Endodermal cell (in vitro differentiated cells): ENCODE measurements at regions not wholly inside any gene's neighbourhood (a gene's known extent, or its start where the extent isn't known, plus 50 kb on each side); places are given as distances from the start of the nearest gene placed in this dataset.

Experiments
- DNase-seq: peaks from one replicate; pipeline ENCODE4 v3.0.0-alpha.2; 2017
- H3K27ac ChIP-seq: 2 replicates; pipeline ENCODE4 v1.5.1; 2013; ENCODE audit warnings: mild to moderate bottlenecking, low read depth, low read length, moderate library complexity
- H3K27me3 ChIP-seq: 2 replicates; pipeline ENCODE4 v1.6.1; 2013; ENCODE audit warnings: mild to moderate bottlenecking, low read length, moderate library complexity; ENCODE audit not compliant: insufficient read depth, control insufficient read depth, poor library complexity, severe bottlenecking
- H3K36me3 ChIP-seq: 2 replicates; pipeline ENCODE4 v1.7.0; 2013; ENCODE audit warnings: mild to moderate bottlenecking, low read length, moderate library complexity; ENCODE audit not compliant: control insufficient read depth, insufficient read depth
- H3K4me1 ChIP-seq: one replicate; pipeline ENCODE4 v1.7.0; 2013; ENCODE audit warnings: low read length; ENCODE audit not compliant: control insufficient read depth, insufficient read depth
- H3K4me3 ChIP-seq: 2 replicates; pipeline ENCODE4 v1.5.1; 2013; ENCODE audit warnings: mild to moderate bottlenecking, low read length, moderate library complexity
- H3K9ac ChIP-seq: 2 replicates; pipeline ENCODE4 v1.6.1; 2013; ENCODE audit warnings: mild to moderate bottlenecking, low read length, moderate library complexity; ENCODE audit not compliant: poor library complexity, severe bottlenecking; ENCODE audit errors: extremely low read depth
- H3K9me3 ChIP-seq: 2 replicates; pipeline ENCODE4 v1.6.1; 2013; ENCODE audit warnings: mild to moderate bottlenecking, low read length, moderate library complexity; ENCODE audit not compliant: control insufficient read depth
- H3K27ac Mint-ChIP-seq: 2 replicates; pipeline ENCODE4 v1.8.0; 2020; ENCODE audit warnings: mixed read lengths
- H3K27me3 Mint-ChIP-seq: 2 replicates; pipeline ENCODE4 v1.8.0; 2021; ENCODE audit warnings: mild to moderate bottlenecking, mixed read lengths; ENCODE audit not compliant: insufficient read depth
- H3K36me3 Mint-ChIP-seq: 2 replicates; pipeline ENCODE4 v1.8.0; 2020; ENCODE audit warnings: low read depth, mixed read lengths
- H3K4me1 Mint-ChIP-seq: 2 replicates; pipeline ENCODE4 v1.8.0; 2020; ENCODE audit warnings: mixed read lengths
- H3K4me3 Mint-ChIP-seq: 2 replicates; pipeline ENCODE4 v1.8.0; 2020; ENCODE audit warnings: mild to moderate bottlenecking, moderate library complexity, mixed read lengths
- H3K9me3 Mint-ChIP-seq: 2 replicates; pipeline ENCODE4 v1.8.0; 2020; ENCODE audit warnings: mild to moderate bottlenecking, mixed read lengths
- WGBS, 2 experiments: methylation state at CpG; one replicate each; pipeline versions ENCODE4 v1.1.5 to v1.1.7; 2013; ENCODE audit warnings: missing lambda C conversion rate in 2 of 2, mixed read lengths in 1 of 2; ENCODE audit not compliant: insufficient coverage in 1 of 2, insufficient read length in 1 of 2; 5-methylcytosine and 5-hydroxymethylcytosine counted together
- TF ChIP-seq, protein P1 (sequence below): fragments of 200-600 bp; sonication (generic); conservative IDR thresholded peaks from 2 replicates; pipeline ENCODE4 v1.5.0; 2021; ENCODE audit warnings: antibody characterized with exemption, mild to moderate bottlenecking

DNA sequence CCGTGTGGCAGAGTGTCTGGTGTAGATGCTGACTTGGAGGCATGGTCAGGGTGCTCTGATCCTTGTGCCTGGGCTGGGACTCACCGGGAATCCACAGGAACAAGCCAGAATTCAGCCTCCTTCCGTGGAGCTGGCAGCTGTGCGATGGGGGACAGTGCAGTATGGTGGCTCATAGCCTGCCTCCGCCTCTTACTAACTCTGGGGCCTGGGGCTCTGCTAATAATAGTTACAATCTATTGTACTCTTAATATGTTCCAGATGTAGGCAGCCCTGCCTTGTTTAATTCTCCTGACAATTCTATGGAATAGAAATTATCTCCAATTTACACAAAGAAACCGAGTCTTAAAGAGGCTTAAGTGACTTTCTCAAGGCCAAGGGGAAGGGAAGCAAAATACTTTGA lies 77.6 kb downstream of the PCDH1 start:
- Histone ChIP-seq H3K4me3 (no peak overlapping the region), H3K27ac (no peak overlapping the region), H3K4me1 (peaks cover 11% of the 10 kb centered on the region), H3K9me3 (no peaks in the 10 kb centered on the region), H3K9ac (no peak overlapping the region), H3K27me3 (no peaks in the 10 kb centered on the region), H3K36me3 (no peaks in the 10 kb centered on the region)
- Mint-ChIP-seq H3K4me1 (peaks cover 23% of the 10 kb centered on the region), H3K36me3 (no peaks in the 10 kb centered on the region), H3K27ac (no peak overlapping the region), H3K4me3 (no peak overlapping the region), H3K9me3 (no peaks in the 10 kb centered on the region), H3K27me3 (peaks cover 5% of the 10 kb centered on the region)
- 87% methylated on average over 6 of the region's 6 CpGs; no CpG with 5 or more reads in 1 of the 2 experiments for WGBS, 2 experiments
- TF ChIP-seq, protein P1, sequence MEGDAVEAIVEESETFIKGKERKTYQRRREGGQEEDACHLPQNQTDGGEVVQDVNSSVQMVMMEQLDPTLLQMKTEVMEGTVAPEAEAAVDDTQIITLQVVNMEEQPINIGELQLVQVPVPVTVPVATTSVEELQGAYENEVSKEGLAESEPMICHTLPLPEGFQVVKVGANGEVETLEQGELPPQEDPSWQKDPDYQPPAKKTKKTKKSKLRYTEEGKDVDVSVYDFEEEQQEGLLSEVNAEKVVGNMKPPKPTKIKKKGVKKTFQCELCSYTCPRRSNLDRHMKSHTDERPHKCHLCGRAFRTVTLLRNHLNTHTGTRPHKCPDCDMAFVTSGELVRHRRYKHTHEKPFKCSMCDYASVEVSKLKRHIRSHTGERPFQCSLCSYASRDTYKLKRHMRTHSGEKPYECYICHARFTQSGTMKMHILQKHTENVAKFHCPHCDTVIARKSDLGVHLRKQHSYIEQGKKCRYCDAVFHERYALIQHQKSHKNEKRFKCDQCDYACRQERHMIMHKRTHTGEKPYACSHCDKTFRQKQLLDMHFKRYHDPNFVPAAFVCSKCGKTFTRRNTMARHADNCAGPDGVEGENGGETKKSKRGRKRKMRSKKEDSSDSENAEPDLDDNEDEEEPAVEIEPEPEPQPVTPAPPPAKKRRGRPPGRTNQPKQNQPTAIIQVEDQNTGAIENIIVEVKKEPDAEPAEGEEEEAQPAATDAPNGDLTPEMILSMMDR: no peak
- DNase-seq: no peak

DNA sequence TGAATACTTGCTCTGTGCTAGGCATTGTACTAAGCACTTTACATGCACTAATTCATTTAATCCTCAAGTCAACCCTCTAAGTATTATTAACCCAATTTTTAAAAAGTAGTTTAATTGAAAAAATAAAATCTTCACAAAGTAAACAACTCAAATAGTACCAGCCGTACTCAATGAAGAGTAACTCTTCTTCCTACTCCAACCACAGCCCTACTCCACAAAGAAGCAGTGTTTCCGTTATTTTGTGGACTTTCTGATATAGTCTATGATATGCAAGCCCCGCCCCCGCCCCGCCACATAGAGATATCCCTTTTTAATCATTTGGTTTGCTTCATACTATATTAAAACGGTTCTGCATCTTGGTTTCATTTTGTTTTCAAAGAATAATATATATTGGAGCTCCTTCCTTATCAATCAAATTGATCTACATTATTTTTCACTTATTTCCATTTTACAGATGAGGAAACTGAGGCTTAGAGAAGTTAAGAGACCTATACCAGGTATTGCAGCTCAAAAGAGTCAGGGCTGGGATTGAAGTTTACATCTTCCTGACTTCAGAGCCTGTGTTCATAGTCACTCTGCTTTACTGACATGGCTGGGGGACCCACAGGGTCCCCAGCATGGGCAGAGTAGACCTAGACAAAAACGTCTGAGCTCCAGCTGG lies 78.6 kb downstream of the PCDH1 start:
- Histone ChIP-seq H3K27me3 (no peaks in the 10 kb centered on the region), H3K9me3 (no peaks in the 10 kb centered on the region), H3K36me3 (no peaks in the 10 kb centered on the region), H3K27ac (no peak overlapping the region), H3K9ac (no peak overlapping the region), H3K4me1 (peaks cover 21% of the 10 kb centered on the region), H3K4me3 (no peak overlapping the region)
- H3K36me3 Mint-ChIP-seq: no peaks in the 10 kb centered on the region
- peaks cover 23% of the 10 kb centered on the region for H3K4me1 Mint-ChIP-seq
- DNase-seq: no peak
- WGBS, 2 experiments: 92% methylated on average over 7 of the region's 7 CpGs; no CpG with 5 or more reads in 1 of the 2 experiments
- peaks cover 5% of the 10 kb centered on the region for H3K27me3 Mint-ChIP-seq
- TF ChIP-seq, protein P1: no peak
- H3K4me3 Mint-ChIP-seq: no peak overlapping the region
- H3K27ac Mint-ChIP-seq: no peak overlapping the region
- no peaks in the 10 kb centered on the region for H3K9me3 Mint-ChIP-seq

DNA sequence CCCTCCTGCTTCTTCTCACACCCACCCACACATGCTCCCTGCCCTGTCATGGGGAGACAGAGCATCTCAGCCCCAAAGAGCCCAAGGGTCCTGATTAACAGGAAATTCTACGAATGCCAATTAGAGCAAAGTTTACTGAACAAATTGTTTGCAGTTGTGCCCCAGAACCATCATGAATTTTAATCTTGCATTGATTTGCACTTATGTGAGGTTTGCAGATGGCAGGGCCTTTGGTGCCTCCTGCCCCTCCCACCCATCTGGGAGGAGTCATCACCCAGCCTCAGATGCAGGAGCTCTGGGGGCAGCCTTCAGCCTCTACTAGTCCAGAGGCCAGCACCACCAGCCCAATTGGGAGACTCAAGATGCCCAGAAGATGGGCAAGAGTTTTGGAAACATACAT lies 80.8 kb downstream of the PCDH1 start:
- Mint-ChIP-seq H3K4me3 (no peak overlapping the region), H3K27ac (no peak overlapping the region), H3K27me3 (no peaks in the 10 kb centered on the region), H3K4me1 (peaks cover 22% of the 10 kb centered on the region), H3K9me3 (no peaks in the 10 kb centered on the region), H3K36me3 (no peaks in the 10 kb centered on the region)
- Histone ChIP-seq H3K9ac (no peak overlapping the region), H3K27me3 (no peaks in the 10 kb centered on the region), H3K9me3 (no peaks in the 10 kb centered on the region), H3K4me3 (no peak overlapping the region), H3K4me1 (peaks cover 17% of the 10 kb centered on the region), H3K27ac (no peak overlapping the region), H3K36me3 (no peaks in the 10 kb centered on the region)
- DNase-seq: no peak
- WGBS, 2 experiments: 33 to 60% methylated on average over 1 of the region's 1 CpG
- TF ChIP-seq, protein P1: no peak
